ENCODE measurements at regions not wholly inside any gene's neighbourhood (a gene's known extent, or its start where the extent isn't known, plus 50 kb on each side); places are given as distances from the start of the nearest gene placed in this dataset.

DNA sequence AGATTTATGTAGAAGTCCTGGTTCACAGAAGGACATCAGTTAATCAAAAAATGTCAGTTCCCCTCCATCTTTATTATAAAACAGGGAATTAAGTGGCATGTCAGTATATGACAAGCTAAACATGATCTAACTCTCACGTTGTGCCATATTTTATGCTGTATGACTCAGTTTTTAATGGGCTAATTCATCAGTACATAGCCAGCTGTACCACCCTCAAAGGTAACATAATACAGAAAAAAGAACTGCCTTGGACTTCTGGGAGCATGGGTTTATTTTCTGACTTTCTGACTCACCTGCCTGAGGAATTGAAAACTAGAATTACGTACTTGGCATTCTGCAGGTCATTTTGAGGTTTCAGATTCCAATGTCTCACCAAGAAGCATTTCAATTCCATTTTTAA lies 135.7 kb downstream of the CMPK2 start:
- no peak for TF ChIP-seq SUZ12 (IDR thresholded peaks at IDR 0.05; ENCODE audit: extremely low read depth, insufficient read depth, insufficient read length)
- no peak for TF ChIP-seq ZNF274 (IDR thresholded peaks at IDR 0.05; ENCODE audit: low read depth, low read length)
- no peak for TF ChIP-seq YY1 (IDR thresholded peaks at IDR 0.05; ENCODE audit: insufficient read depth, insufficient read length)

Measured in NT2/D1 (cell line).